OCI-LY1 (cell line): ENCODE measurements at regions not wholly inside any gene's neighbourhood (a gene's known extent, or its start where the extent isn't known, plus 50 kb on each side); places are given as distances from the start of the nearest gene placed in this dataset.

Experiments used
- H2AFZ ChIP-seq: fragments of 200-600 bp; sonication (generic), shearing (Covaris generic); 2 replicates; pipeline ENCODE4 v1.6.0; 2014; ENCODE audit warnings: antibody characterized with exemption, mild to moderate bottlenecking, low read length
- H3F3A ChIP-seq: fragments of 200-600 bp; sonication (generic), shearing (Covaris generic); 2 replicates; pipeline ENCODE4 v1.6.0; 2014; ENCODE audit warnings: mild to moderate bottlenecking, antibody characterized with exemption, low read length, moderate library complexity; ENCODE audit not compliant: insufficient read depth
- H3K27ac ChIP-seq: fragments of 200-600 bp; sonication (generic); 2 replicates; pipeline ENCODE4 v1.5.1; 2014; ENCODE audit warnings: low read length, mixed run types, mild to moderate bottlenecking, low read depth; ENCODE audit not compliant: poor library complexity, severe bottlenecking
- H3K27me3 ChIP-seq: fragments of 200-600 bp; sonication (generic); 2 replicates; pipeline ENCODE4 v1.6.0; 2014; ENCODE audit warnings: antibody characterized with exemption, mild to moderate bottlenecking, low read length, moderate library complexity; ENCODE audit not compliant: insufficient read depth
- H3K36me3 ChIP-seq: fragments of 200-600 bp; sonication (generic); 2 replicates; pipeline ENCODE4 v1.6.1; 2014; ENCODE audit warnings: mild to moderate bottlenecking, antibody characterized with exemption, low read length, moderate library complexity, mixed read lengths; ENCODE audit not compliant: insufficient read depth
- H3K4me1 ChIP-seq: fragments of 200-600 bp; sonication (generic); 2 replicates; pipeline ENCODE4 v1.5.1; 2014; ENCODE audit warnings: mild to moderate bottlenecking, low read length, moderate library complexity; ENCODE audit not compliant: insufficient read depth, severe bottlenecking
- H3K4me2 ChIP-seq: fragments of 200-600 bp; sonication (generic), shearing (Covaris generic); 2 replicates; pipeline ENCODE4 v1.6.1; 2014; ENCODE audit warnings: low read length
- H3K4me3 ChIP-seq: fragments of 200-600 bp; sonication (generic); 2 replicates; pipeline ENCODE4 v1.5.1; 2014; ENCODE audit warnings: low read length, low read depth, mild to moderate bottlenecking, mixed read lengths; ENCODE audit not compliant: poor library complexity, severe bottlenecking
- H3K79me2 ChIP-seq: fragments of 200-600 bp; shearing (Covaris generic); 2 replicates; pipeline ENCODE4 v1.6.1; 2016; ENCODE audit warnings: mixed run types, low read length, mixed read lengths; ENCODE audit not compliant: insufficient read depth
- H3K9ac ChIP-seq: fragments of 200-600 bp; sonication (generic), shearing (Covaris generic); 2 replicates; pipeline ENCODE4 v1.6.1; 2014; ENCODE audit warnings: mild to moderate bottlenecking, low read length, mixed read lengths
- H3K9me2 ChIP-seq: fragments of 200-600 bp; sonication (generic), shearing (Covaris generic); 2 replicates; pipeline ENCODE4 v1.6.1; 2014; ENCODE audit warnings: low read depth, mild to moderate bottlenecking, low read length, mixed read lengths
- H3K9me3 ChIP-seq: fragments of 200-600 bp; shearing (Covaris generic); 2 replicates; pipeline ENCODE4 v1.6.1; 2014; ENCODE audit warnings: low read length, mixed read lengths
- H4K20me1 ChIP-seq: fragments of 200-600 bp; sonication (generic), shearing (Covaris generic); 2 replicates; pipeline ENCODE4 v1.6.0; 2016; ENCODE audit warnings: mild to moderate bottlenecking, low read length; ENCODE audit not compliant: insufficient read depth
- CTCF ChIP-seq: fragments of 200-600 bp; sonication (generic), shearing (Covaris generic); IDR thresholded peaks from 2 replicates; pipeline ENCODE4 v1.5.1; 2017; ENCODE audit warnings: mild to moderate bottlenecking, antibody characterized with exemption, low read length, moderate library complexity, mixed read lengths
- EZH2 ChIP-seq: fragments of 200-600 bp; sonication (generic), shearing (Covaris generic); IDR thresholded peaks from 2 replicates; pipeline ENCODE4 v1.8.0; 2017; ENCODE audit warnings: borderline replicate concordance, mixed run types, mild to moderate bottlenecking, antibody characterized with exemption, low read length, moderate library complexity, mixed read lengths

- TF ChIP-seq CTCF, result no peak
- no peak for TF ChIP-seq EZH2
- H3K27ac ChIP-seq, result no peak overlapping the region
- H3K9ac ChIP-seq, result no peak overlapping the region
These were observed 69.2 kb upstream of the DIAPH2 start for GRCh38 chrX:96615448-96615847.

GRCh38 chrX:96619588-96619987 is 65.1 kb upstream of the DIAPH2 start:
- Histone ChIP-seq H3K4me3 (no peak overlapping the region), H3K4me2 (no peak overlapping the region), H3F3A (no peaks in the 10 kb centered on the region), H3K36me3 (no peaks in the 10 kb centered on the region), H2AFZ (no peak overlapping the region), H3K9me2 (no peaks in the 10 kb centered on the region), H3K27me3 (no peaks in the 10 kb centered on the region), H3K79me2 (no peaks in the 10 kb centered on the region), H3K9me3 (no peaks in the 10 kb centered on the region), H3K27ac (no peak overlapping the region), H3K9ac (no peak overlapping the region), H3K4me1 (no peaks in the 10 kb centered on the region), H4K20me1 (no peaks in the 10 kb centered on the region)
- TF ChIP-seq EZH2 (no peak), CTCF (no peak)

More at GRCh38 chrX:96615448-96615847, 69.2 kb upstream of the DIAPH2 start:
- Histone ChIP-seq H3K4me2 (no peak overlapping the region), H4K20me1 (no peaks in the 10 kb centered on the region), H3K4me3 (no peak overlapping the region), H3F3A (no peaks in the 10 kb centered on the region), H2AFZ (no peak overlapping the region), H3K79me2 (no peaks in the 10 kb centered on the region), H3K9me3 (no peaks in the 10 kb centered on the region), H3K27me3 (no peaks in the 10 kb centered on the region), H3K36me3 (no peaks in the 10 kb centered on the region), H3K4me1 (no peaks in the 10 kb centered on the region), H3K9me2 (no peaks in the 10 kb centered on the region)

GRCh38 chrX:96621811-96622210 is 62.8 kb upstream of the DIAPH2 start:
- Histone ChIP-seq H3K4me1 (no peaks in the 10 kb centered on the region), H3K27ac (no peak overlapping the region), H4K20me1 (no peaks in the 10 kb centered on the region), H2AFZ (no peak overlapping the region), H3K79me2 (no peaks in the 10 kb centered on the region), H3K4me3 (no peak overlapping the region), H3K9ac (no peak overlapping the region), H3F3A (no peaks in the 10 kb centered on the region), H3K36me3 (no peaks in the 10 kb centered on the region), H3K4me2 (no peak overlapping the region), H3K9me3 (no peaks in the 10 kb centered on the region), H3K9me2 (no peaks in the 10 kb centered on the region), H3K27me3 (no peaks in the 10 kb centered on the region)
- TF ChIP-seq EZH2 (no peak), CTCF (no peak)
